ENCODE measurements at regions not wholly inside any gene's neighbourhood (a gene's known extent, or its start where the extent isn't known, plus 50 kb on each side); places are given as distances from the start of the nearest gene placed in this dataset.
"Not testable (repeated sequence)": the region's sequence is repeated elsewhere in the genome, so short reads cannot be mapped to it uniquely, and the experiment has no call there.

GRCh38 chr14:38405851-38406635, 150.2 kb upstream of the CLEC14A start:
- DNase-seq (ENCODE audit: low spot score) = no peak

- DNase-seq (ENCODE audit: low spot score) = no peak
These were observed 148.7 kb upstream of the CLEC14A start for GRCh38 chr14:38404616-38405015.

GRCh38 chr14:38404100-38404541, 148.2 kb upstream of the CLEC14A start:
- DNase-seq (ENCODE audit: low spot score) = peak; percentile 10

GRCh38 chr14:38400751-38401150, 144.9 kb upstream of the CLEC14A start:
- DNase-seq (ENCODE audit: low spot score) = no peak

- DNase-seq (ENCODE audit: low spot score) = no peak
These were observed 143.8 kb upstream of the CLEC14A start for GRCh38 chr14:38399652-38400051.

GRCh38 chr14:38394767-38395166, 138.9 kb upstream of the CLEC14A start:
- no peak for DNase-seq (ENCODE audit: low spot score)

- DNase-seq (ENCODE audit: low spot score) = no peak
These were observed 138.2 kb upstream of the CLEC14A start for GRCh38 chr14:38394064-38394463.

- DNase-seq (ENCODE audit: low spot score) = no peak
These were observed 135.4 kb upstream of the CLEC14A start for GRCh38 chr14:38391334-38391733.

- no peak for DNase-seq (ENCODE audit: low spot score)
These were observed 133.8 kb upstream of the CLEC14A start for GRCh38 chr14:38389681-38390080.

- DNase-seq (ENCODE audit: low spot score) = no peak
These were observed 131.9 kb upstream of the CLEC14A start for GRCh38 chr14:38387821-38388220.

GRCh38 chr14:38385836-38386235, 129.9 kb upstream of the CLEC14A start:
- DNase-seq (ENCODE audit: low spot score) = no peak

GRCh38 chr14:38385343-38385742, 129.4 kb upstream of the CLEC14A start:
- DNase-seq (ENCODE audit: low spot score) = no peak

- DNase-seq (ENCODE audit: low spot score) = no peak
These were observed 128.8 kb upstream of the CLEC14A start for GRCh38 chr14:38384741-38385140.

- DNase-seq (ENCODE audit: low spot score) = no peak
These were observed 112.0 kb upstream of the CLEC14A start for GRCh38 chr14:38367922-38368321.

- no peak for DNase-seq (ENCODE audit: low spot score)
These were observed 110.5 kb upstream of the CLEC14A start for GRCh38 chr14:38366374-38366773.

- DNase-seq (ENCODE audit: low spot score) = no peak
These were observed 107.3 kb upstream of the CLEC14A start for GRCh38 chr14:38363217-38363616.

- peak; percentile 63 for DNase-seq (ENCODE audit: low spot score)
These were observed 101.7 kb upstream of the CLEC14A start for GRCh38 chr14:38357557-38357956.

GRCh38 chr14:38355473-38355872, 99.6 kb upstream of the CLEC14A start:
- not testable (repeated sequence) for DNase-seq (ENCODE audit: low spot score)

GRCh38 chr14:38350102-38350501, 94.2 kb upstream of the CLEC14A start:
- DNase-seq (ENCODE audit: low spot score) = no peak

- peak; percentile 68 for DNase-seq (ENCODE audit: low spot score)
These were observed 86.9 kb upstream of the CLEC14A start for GRCh38 chr14:38342803-38343202.

GRCh38 chr14:38339696-38340095, 83.8 kb upstream of the CLEC14A start:
- DNase-seq (ENCODE audit: low spot score) = peak; percentile 13

- no peak for DNase-seq (ENCODE audit: low spot score)
These were observed 80.4 kb upstream of the CLEC14A start for GRCh38 chr14:38336298-38336697.

- no peak for DNase-seq (ENCODE audit: low spot score)
These were observed 74.4 kb upstream of the CLEC14A start for GRCh38 chr14:38330275-38330674.

- DNase-seq (ENCODE audit: low spot score) = no peak
These were observed 73.4 kb upstream of the CLEC14A start for GRCh38 chr14:38329246-38329645.

Data from AG08396 (cell line).